Activated naive CD8-positive, alpha-beta T cell treated with anti-CD3 and anti-CD28 coated beads, Interleukin-2, amount 10 ng/mL, durations not matched to agents 7 days and 5 days (primary cell): ENCODE measurements at regions not wholly inside any gene's neighbourhood (a gene's known extent, or its start where the extent isn't known, plus 50 kb on each side); places are given as distances from the start of the nearest gene placed in this dataset.
"Not testable (repeated sequence)": the region's sequence is repeated elsewhere in the genome, so short reads cannot be mapped to it uniquely, and the experiment has no call there.

Source experiments
- ATAC-seq: fragments of 150-1000 bp; cut with Tn5 transposase; one replicate; pipeline ENCODE4 v1.10.0; 2021; ENCODE audit warnings: low read depth, moderate library complexity
- POLR2A ChIA-PET: fragments of 350-600 bp; sonication (Branson Sonifier 250); formaldehyde crosslinking; loops from one replicate; lab custom pipeline; 2021; ENCODE audit warnings: antibody characterized with exemption; lab: Charles Lee
- DNase-seq: peaks from one replicate; pipeline ENCODE4 v3.0.0; 2021
- H3K27ac Mint-ChIP-seq: one replicate; pipeline ENCODE4 v1.8.0; 2022; ENCODE audit warnings: mild to moderate bottlenecking, mixed read lengths
- H3K27me3 Mint-ChIP-seq: one replicate; pipeline ENCODE4 v1.8.0; 2022; ENCODE audit warnings: mild to moderate bottlenecking, moderate library complexity, mixed read lengths
- H3K36me3 Mint-ChIP-seq: one replicate; pipeline ENCODE4 v1.8.0; 2021; ENCODE audit warnings: mild to moderate bottlenecking, mixed read lengths
- H3K4me1 Mint-ChIP-seq: one replicate; pipeline ENCODE4 v1.8.0; 2021; ENCODE audit warnings: mixed read lengths
- H3K4me3 Mint-ChIP-seq: one replicate; pipeline ENCODE4 v1.8.0; 2022; ENCODE audit warnings: mild to moderate bottlenecking, moderate library complexity, mixed read lengths
- H3K9me3 Mint-ChIP-seq: one replicate; pipeline ENCODE4 v1.8.0; 2021; ENCODE audit warnings: mixed read lengths

- H3K4me3 Mint-ChIP-seq: no peak overlapping the region
- ATAC-seq: no peak
- no peak for DNase-seq
Observed at GRCh38 chr2:139478165-139478914, 698.1 kb upstream of the NXPH2 start.

DNA sequence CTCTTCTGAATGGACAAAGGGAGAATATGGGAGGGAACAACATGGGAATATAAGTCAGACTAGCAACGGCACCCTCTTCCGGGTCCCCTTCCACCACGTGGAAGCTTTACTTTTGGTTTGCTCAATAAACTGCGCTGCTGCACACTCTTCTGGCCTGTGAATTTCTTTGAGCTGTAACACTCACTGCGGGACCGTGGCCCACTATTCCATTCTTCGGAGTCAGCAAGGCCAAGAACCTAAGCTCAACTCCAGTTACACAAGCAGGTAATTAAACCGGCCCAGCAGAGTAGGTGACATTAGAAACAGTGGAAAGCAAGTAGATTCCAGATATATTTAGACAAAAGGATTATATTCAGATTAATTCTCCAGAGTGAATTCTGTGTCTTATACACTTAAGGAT is 697.4 kb upstream of the NXPH2 start:
- POLR2A ChIA-PET: no interaction called here
- H3K4me3 Mint-ChIP-seq: no peak overlapping the region
- H3K27ac Mint-ChIP-seq: no peak overlapping the region
- H3K27me3 Mint-ChIP-seq: no peaks in the 10 kb centered on the region
- ATAC-seq (no peak), DNase-seq (no peak)
- H3K4me1 Mint-ChIP-seq: no peaks in the 10 kb centered on the region
- H3K9me3 Mint-ChIP-seq: peaks cover 3% of the 10 kb centered on the region
- H3K36me3 Mint-ChIP-seq: no peaks in the 10 kb centered on the region

More at GRCh38 chr2:139478165-139478914, 698.1 kb upstream of the NXPH2 start:
- Mint-ChIP-seq H3K4me1 (no peaks in the 10 kb centered on the region), H3K9me3 (peaks cover 1% of the 10 kb centered on the region), H3K36me3 (no peaks in the 10 kb centered on the region), H3K27me3 (no peaks in the 10 kb centered on the region), H3K27ac (no peak overlapping the region)
- POLR2A ChIA-PET: no interaction called here

DNA sequence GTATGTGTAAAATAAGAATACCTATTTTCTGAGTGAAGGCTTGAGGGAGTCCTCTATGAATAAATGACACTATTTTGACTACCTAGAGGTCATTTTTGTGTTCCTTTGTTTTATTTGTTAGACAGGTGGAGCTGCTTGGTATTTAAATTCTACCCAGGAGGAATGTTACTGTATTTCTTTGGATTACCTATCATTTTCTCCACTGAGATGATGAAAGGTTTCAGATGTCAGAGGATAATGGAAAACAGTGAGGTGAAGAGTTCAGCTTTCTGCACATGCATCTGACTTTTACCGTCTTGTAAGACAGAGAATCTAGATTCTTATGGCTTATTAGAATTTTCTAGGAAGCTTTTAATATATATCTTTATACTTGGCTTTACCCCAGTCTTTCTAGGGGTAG is 689.8 kb upstream of the NXPH2 start:
- DNase-seq (no peak), ATAC-seq (no peak)
- H3K4me3 Mint-ChIP-seq: no peak overlapping the region
- no peaks in the 10 kb centered on the region for H3K4me1 Mint-ChIP-seq
- POLR2A ChIA-PET: no interaction called here
- no peaks in the 10 kb centered on the region for H3K27me3 Mint-ChIP-seq
- H3K9me3 Mint-ChIP-seq: peaks cover 6% of the 10 kb centered on the region
- H3K27ac Mint-ChIP-seq: no peak overlapping the region
- no peaks in the 10 kb centered on the region for H3K36me3 Mint-ChIP-seq

- ATAC-seq (no peak), DNase-seq (no peak)
- no peaks in the 10 kb centered on the region for H3K27me3 Mint-ChIP-seq
- H3K27ac Mint-ChIP-seq: no peak overlapping the region
- no peak overlapping the region for H3K4me3 Mint-ChIP-seq
- POLR2A ChIA-PET: no interaction called here
- H3K36me3 Mint-ChIP-seq: no peaks in the 10 kb centered on the region
- no peaks in the 10 kb centered on the region for H3K4me1 Mint-ChIP-seq
- H3K9me3 Mint-ChIP-seq: peaks cover 6% of the 10 kb centered on the region
Observed at GRCh38 chr2:139465789-139466188, 685.6 kb upstream of the NXPH2 start.

DNA sequence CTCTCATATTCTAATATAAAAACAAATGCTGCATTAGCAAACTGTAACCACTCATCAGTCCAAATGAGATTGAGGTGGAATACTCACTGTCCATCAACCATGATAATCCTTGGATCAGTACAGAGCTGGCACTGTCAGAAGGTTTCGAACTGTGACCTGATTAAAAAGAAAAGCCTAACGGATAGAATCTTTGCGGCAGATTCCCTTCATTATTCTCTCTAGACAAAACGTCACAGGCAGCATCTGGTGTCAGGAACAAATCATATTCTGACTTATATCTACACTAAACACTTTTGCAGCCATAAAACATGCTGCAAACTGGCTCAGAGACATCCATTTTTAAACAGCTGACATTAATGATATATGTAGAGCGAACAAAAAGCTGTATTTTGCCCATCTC is 677.7 kb upstream of the NXPH2 start:
- POLR2A ChIA-PET: no interaction called here
- Mint-ChIP-seq H3K27me3 (no peaks in the 10 kb centered on the region), H3K36me3 (no peaks in the 10 kb centered on the region), H3K9me3 (peaks cover 8% of the 10 kb centered on the region), H3K27ac (no peak overlapping the region), H3K4me3 (no peak overlapping the region), H3K4me1 (no peaks in the 10 kb centered on the region)
- ATAC-seq: no peak
- no peak for DNase-seq

DNA sequence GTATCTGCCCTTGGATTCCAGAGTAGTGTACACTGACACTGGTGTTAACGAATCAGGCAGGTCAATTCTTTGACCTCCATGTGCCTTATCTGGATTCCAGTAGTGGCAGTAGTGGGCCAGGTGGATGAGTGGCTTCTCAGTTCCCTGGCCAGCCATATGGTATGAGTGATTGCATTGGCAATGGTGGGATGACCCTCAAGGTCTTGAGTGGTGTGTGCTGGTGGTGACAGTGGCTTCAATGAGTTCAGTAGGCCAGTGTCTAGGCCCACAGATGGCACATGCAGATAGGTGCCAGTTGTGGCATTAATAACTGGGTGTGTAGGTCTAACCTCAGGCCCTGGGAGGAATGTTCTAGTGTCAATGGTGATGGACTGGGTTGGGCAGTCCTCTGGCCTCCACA is 674.1 kb upstream of the NXPH2 start:
- no peak overlapping the region for H3K4me3 Mint-ChIP-seq
- POLR2A ChIA-PET: no interaction called here
- ATAC-seq (no peak), DNase-seq (no peak)
- H3K27ac Mint-ChIP-seq: no peak overlapping the region
- H3K27me3 Mint-ChIP-seq: no peaks in the 10 kb centered on the region
- H3K9me3 Mint-ChIP-seq: peaks cover 6% of the 10 kb centered on the region
- H3K36me3 Mint-ChIP-seq: no peaks in the 10 kb centered on the region
- no peaks in the 10 kb centered on the region for H3K4me1 Mint-ChIP-seq

DNA sequence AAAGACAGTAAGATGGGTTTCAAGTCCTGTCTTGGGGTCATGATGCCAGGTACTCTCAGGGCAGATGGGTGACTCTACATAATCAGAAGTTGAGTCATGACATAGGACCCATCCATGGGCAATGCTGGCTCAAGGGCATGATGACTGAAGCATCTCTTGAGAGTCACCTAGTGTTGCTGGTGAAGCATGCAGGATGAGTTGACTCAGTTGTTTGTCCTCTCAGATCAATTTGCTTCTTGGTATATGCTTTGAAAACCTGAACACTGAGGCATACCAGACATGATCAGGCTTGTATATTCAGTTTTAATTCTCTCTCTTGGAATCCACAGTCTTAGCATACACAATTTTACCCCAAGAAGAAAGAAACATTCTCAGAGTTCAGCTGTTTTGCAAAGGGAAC is 658.9 kb upstream of the NXPH2 start:
- no peak overlapping the region for H3K27ac Mint-ChIP-seq
- POLR2A ChIA-PET: no interaction called here
- no peaks in the 10 kb centered on the region for H3K27me3 Mint-ChIP-seq
- ATAC-seq (no peak), DNase-seq (no peak)
- no peak overlapping the region for H3K4me3 Mint-ChIP-seq
- H3K36me3 Mint-ChIP-seq: no peaks in the 10 kb centered on the region
- H3K4me1 Mint-ChIP-seq: no peaks in the 10 kb centered on the region
- H3K9me3 Mint-ChIP-seq: no peaks in the 10 kb centered on the region

DNA sequence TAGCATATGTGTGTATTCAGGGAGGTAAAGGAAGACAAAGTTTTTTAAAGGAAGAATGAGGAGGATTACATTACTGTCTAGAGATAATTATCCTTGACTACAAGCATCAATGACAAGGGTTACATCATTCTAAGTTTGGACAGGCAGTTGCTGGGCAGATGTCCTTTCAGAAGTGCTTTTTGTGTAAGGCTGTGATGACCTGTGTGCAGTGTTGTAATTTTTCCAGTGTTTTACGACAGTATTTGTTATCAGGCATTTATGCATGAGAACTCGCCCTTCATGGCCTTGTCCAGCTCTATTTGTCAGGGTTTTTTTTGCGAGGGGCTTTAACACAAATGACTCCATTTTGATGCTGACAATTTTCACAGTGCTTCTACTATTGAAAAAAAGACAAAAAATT is 658.3 kb upstream of the NXPH2 start:
- no peaks in the 10 kb centered on the region for H3K36me3 Mint-ChIP-seq
- ATAC-seq (no peak), DNase-seq (no peak)
- H3K4me3 Mint-ChIP-seq: no peak overlapping the region
- H3K27ac Mint-ChIP-seq: no peak overlapping the region
- H3K27me3 Mint-ChIP-seq: no peaks in the 10 kb centered on the region
- H3K9me3 Mint-ChIP-seq: no peaks in the 10 kb centered on the region
- POLR2A ChIA-PET: no interaction called here
- no peaks in the 10 kb centered on the region for H3K4me1 Mint-ChIP-seq

- no peaks in the 10 kb centered on the region for H3K36me3 Mint-ChIP-seq
- no peaks in the 10 kb centered on the region for H3K27me3 Mint-ChIP-seq
- ATAC-seq (no peak), DNase-seq (no peak)
- POLR2A ChIA-PET: no interaction called here
- peaks cover 3% of the 10 kb centered on the region for H3K9me3 Mint-ChIP-seq
- no peak overlapping the region for H3K27ac Mint-ChIP-seq
- H3K4me3 Mint-ChIP-seq: no peak overlapping the region
- no peaks in the 10 kb centered on the region for H3K4me1 Mint-ChIP-seq
Observed at GRCh38 chr2:139427164-139427563, 647.0 kb upstream of the NXPH2 start.

- no peaks in the 10 kb centered on the region for H3K27me3 Mint-ChIP-seq
- POLR2A ChIA-PET: no interaction called here
- no peaks in the 10 kb centered on the region for H3K36me3 Mint-ChIP-seq
- DNase-seq (no peak), ATAC-seq (no peak)
- H3K4me1 Mint-ChIP-seq: no peaks in the 10 kb centered on the region
- H3K9me3 Mint-ChIP-seq: peaks cover 2% of the 10 kb centered on the region
- H3K27ac Mint-ChIP-seq: no peak overlapping the region
- no peak overlapping the region for H3K4me3 Mint-ChIP-seq
Observed at GRCh38 chr2:139424101-139424500, 643.9 kb upstream of the NXPH2 start.

DNA sequence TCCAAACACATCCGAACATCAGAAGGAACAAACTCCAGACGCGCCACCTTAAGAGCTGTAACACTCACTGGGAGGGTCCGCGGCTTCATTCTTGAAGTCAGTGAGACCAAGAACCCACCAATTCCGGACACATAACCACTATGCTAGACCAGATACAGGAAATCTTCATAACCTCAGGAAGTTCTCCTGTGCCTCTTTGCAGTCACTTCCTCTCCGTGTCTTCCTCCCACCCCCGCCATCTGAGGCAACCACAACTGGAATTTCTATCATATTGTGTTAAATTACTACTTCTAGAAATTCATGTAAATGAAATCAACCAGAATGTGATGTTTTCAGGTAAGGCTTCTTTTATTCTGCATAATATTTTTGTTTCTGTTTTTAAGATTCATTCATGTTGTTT is 631.0 kb upstream of the NXPH2 start:
- Mint-ChIP-seq H3K4me3 (peak overlapping the region; percentile 42), H3K27ac (no peak overlapping the region), H3K4me1 (peaks cover 3% of the 10 kb centered on the region), H3K27me3 (no peaks in the 10 kb centered on the region), H3K9me3 (peaks cover 11% of the 10 kb centered on the region), H3K36me3 (no peaks in the 10 kb centered on the region)
- no peak for ATAC-seq
- DNase-seq: no peak
- POLR2A ChIA-PET: no interaction called here

- DNase-seq, POLR2A ChIA-PET, ATAC-seq, H3K4me1 Mint-ChIP-seq, H3K27me3 Mint-ChIP-seq, H3K27ac Mint-ChIP-seq, H3K36me3 Mint-ChIP-seq: not testable (repeated sequence)
- peak overlapping the region; percentile 42 for H3K4me3 Mint-ChIP-seq
- H3K9me3 Mint-ChIP-seq: peaks cover 11% of the 10 kb centered on the region
Observed at GRCh38 chr2:139410833-139411174, 630.6 kb upstream of the NXPH2 start.

GRCh38 chr2:139410147-139410832 is 630.1 kb upstream of the NXPH2 start:
- DNase-seq, H3K4me1 Mint-ChIP-seq, H3K27ac Mint-ChIP-seq, H3K36me3 Mint-ChIP-seq, POLR2A ChIA-PET, H3K4me3 Mint-ChIP-seq, ATAC-seq, H3K27me3 Mint-ChIP-seq: not testable (repeated sequence)
- peaks cover 13% of the 10 kb centered on the region for H3K9me3 Mint-ChIP-seq

GRCh38 chr2:139409212-139409611 is 629.0 kb upstream of the NXPH2 start:
- Mint-ChIP-seq H3K9me3 (peaks cover 8% of the 10 kb centered on the region), H3K27ac (no peak overlapping the region), H3K4me3 (no peak overlapping the region), H3K36me3 (no peaks in the 10 kb centered on the region), H3K27me3 (no peaks in the 10 kb centered on the region), H3K4me1 (peaks cover 3% of the 10 kb centered on the region)
- no peak for ATAC-seq
- no peak for DNase-seq
- POLR2A ChIA-PET: no interaction called here
